ENCODE measurements at regions not wholly inside any gene's neighbourhood (a gene's known extent, or its start where the extent isn't known, plus 50 kb on each side); places are given as distances from the start of the nearest gene placed in this dataset.

DNA sequence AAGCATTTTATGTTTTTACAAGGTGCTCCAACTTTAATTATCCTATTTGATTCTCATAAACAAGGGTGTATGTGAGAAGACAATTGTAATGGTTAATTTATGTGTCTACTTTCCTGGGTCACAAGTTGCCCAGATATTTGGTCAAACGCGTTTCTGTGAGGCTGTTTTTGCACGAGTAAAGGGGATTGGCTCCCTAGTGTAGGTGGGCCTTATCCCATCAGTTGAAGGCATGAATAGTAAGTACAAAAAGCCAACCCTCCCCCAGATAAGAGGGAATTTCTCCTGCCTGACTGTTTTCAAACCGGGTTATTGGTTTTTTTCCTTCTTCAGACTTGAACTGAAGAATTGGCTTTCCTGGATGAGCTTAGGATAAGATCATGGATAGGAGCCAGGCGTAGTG, 224.0 kb upstream of the NCKAP5 start:
- H3K4me3 ChIP-seq (replicated peaks; ENCODE audit: low read depth, low read length) = no peak overlapping the region
- TF ChIP-seq, protein P1, sequence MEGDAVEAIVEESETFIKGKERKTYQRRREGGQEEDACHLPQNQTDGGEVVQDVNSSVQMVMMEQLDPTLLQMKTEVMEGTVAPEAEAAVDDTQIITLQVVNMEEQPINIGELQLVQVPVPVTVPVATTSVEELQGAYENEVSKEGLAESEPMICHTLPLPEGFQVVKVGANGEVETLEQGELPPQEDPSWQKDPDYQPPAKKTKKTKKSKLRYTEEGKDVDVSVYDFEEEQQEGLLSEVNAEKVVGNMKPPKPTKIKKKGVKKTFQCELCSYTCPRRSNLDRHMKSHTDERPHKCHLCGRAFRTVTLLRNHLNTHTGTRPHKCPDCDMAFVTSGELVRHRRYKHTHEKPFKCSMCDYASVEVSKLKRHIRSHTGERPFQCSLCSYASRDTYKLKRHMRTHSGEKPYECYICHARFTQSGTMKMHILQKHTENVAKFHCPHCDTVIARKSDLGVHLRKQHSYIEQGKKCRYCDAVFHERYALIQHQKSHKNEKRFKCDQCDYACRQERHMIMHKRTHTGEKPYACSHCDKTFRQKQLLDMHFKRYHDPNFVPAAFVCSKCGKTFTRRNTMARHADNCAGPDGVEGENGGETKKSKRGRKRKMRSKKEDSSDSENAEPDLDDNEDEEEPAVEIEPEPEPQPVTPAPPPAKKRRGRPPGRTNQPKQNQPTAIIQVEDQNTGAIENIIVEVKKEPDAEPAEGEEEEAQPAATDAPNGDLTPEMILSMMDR (IDR thresholded peaks at IDR 0.05; ENCODE audit: low read depth, low read length, missing control alignments) = no peak
- no peak for DNase-seq (ENCODE audit: extremely low read depth, low read depth)

DNA sequence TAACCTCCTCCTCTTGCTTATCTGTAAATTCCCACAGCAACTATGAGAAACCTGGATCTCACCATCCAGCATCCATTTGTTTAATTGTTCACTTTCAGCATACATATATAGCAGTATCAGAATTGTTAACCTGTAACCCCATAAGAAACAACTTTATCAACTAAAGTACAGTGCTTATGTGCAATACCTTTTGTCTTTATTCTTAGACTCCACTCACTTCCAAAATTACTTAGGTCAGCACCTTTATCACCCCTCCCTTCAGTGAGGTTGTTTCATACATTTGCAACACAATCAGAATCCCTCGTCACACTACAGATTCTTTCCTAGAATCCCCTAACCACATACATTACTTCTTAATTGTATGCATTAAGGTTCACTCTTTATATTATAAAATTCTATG, 225.9 kb upstream of the NCKAP5 start:
- DNase-seq (ENCODE audit: extremely low read depth, low read depth) = no peak
- TF ChIP-seq, protein P1 (IDR thresholded peaks at IDR 0.05; ENCODE audit: low read depth, low read length, missing control alignments) = no peak
- no peak overlapping the region for H3K4me3 ChIP-seq (replicated peaks; ENCODE audit: low read depth, low read length)

DNA sequence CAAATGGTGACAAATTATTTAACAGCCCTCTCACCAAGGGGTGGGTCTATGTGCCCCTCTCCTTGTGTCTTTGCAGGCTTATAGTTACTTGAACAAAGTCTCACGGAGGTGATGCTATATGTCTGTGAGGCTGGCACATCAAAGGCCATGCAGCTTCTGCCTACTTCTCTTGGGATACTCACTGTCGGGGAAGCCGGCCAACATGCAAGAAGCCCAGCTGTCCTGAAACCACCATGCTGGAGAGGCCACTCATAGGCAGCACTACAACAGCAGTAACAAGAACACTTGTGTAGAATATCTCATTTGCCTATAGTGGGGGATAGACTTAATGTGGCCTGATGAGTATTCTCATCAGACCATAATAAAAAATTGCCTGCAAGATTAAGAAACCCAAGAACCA, 233.7 kb upstream of the NCKAP5 start:
- H3K4me3 ChIP-seq (replicated peaks; ENCODE audit: low read depth, low read length) = no peak overlapping the region
- DNase-seq (ENCODE audit: extremely low read depth, low read depth) = no peak
- TF ChIP-seq, protein P1 (IDR thresholded peaks at IDR 0.05; ENCODE audit: low read depth, low read length, missing control alignments) = no peak

DNA sequence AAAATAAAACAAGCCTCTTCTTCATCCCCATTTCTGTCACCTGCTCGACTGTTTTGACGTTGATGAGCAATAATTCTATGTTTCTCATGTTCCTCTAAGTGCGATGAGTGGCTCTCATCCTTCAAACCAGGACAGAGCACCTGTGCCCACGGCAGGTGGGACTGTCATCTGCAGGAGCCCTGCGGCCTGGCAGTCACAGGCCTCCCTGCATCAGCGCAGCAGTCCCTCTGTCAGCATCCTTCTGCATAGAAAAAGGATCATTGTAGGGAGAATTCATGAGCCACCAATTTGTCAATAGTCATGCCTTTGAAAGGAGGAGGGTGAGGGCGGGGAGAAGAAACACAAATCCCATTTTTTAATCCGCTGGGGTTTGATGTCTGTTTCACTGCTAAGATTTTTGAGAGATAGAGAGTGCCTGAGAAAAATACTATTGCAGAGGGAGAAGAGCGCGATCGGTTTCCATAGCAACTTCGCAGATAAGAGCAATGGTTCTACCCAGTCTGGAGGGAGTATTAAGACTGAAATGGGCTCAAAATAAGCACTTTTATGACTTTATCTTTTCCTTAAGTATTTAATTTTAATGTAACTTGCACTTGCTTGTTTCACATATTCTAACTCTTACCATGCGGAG, 234.3 kb upstream of the NCKAP5 start:
- no peak for DNase-seq (ENCODE audit: extremely low read depth, low read depth)
- H3K4me3 ChIP-seq (replicated peaks; ENCODE audit: low read depth, low read length) = no peak overlapping the region

DNA sequence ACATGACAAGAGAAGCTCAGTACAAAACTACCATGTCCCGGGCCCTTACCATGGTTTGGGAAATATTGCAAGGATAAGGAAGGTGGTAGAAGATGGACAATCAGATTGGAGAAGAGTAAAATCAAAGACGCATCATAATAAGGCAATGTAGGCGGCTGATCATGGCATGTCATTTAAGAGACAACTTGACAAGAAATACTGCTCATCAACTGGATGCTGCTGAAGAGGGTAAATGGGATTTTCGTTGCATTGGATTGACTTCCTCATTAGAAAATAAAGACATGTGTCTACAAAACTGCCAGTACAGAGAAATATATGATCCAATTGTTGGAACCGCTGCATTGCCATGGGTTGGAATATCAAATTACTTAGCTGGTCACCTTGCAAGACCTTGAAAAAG, 238.3 kb upstream of the NCKAP5 start:
- TF ChIP-seq, protein P1 (IDR thresholded peaks at IDR 0.05; ENCODE audit: low read depth, low read length, missing control alignments) = no peak
- DNase-seq (ENCODE audit: extremely low read depth, low read depth) = no peak
- no peak overlapping the region for H3K4me3 ChIP-seq (replicated peaks; ENCODE audit: low read depth, low read length)

More for the DNA sequence above, 234.3 kb upstream of the NCKAP5 start:
- TF ChIP-seq, protein P1 (IDR thresholded peaks at IDR 0.05; ENCODE audit: low read depth, low read length, missing control alignments) = no peak

DNA sequence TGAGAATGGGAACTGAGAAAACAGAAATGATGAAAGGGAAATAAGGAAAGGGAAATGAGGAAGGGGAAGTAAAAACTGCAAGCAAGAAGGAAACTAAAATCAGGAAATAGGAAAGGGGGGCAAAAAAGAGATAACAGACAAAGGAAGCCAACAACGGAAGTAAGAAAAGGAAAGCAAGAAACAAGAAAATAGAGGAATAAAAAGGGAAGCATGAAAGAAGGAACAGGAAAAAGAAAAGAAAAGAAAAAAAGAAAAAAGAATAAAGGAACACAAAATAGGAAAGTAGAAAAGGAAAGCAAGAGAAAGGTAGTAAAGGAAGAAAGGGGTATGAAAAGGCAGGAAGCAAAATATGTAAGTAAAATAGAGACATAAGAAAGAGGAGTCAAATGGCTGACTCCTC, 241.2 kb upstream of the NCKAP5 start:
- TF ChIP-seq, protein P1 (IDR thresholded peaks at IDR 0.05; ENCODE audit: low read depth, low read length, missing control alignments) = no peak
- H3K4me3 ChIP-seq (replicated peaks; ENCODE audit: low read depth, low read length) = no peak overlapping the region
- no peak for DNase-seq (ENCODE audit: extremely low read depth, low read depth)

DNA sequence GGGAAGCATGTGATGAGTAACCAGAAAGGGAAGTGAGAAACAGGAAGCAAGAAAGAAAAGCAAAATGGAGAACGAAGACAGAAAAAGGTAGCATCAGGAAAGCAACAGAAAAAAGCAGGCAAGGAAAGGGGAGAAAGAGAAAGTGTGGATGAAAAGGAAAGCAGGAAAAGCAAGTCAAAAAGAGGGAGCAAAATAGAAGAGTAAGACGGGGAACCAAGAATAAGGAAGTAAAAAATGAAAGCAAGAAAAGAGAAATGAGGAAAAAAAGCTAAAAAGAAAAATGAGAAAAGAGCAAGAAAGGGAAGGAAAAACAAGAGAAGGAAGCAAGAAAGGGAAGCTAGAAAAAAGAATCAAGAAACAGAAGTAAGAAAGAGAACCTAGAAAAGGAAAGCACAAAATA, 242.3 kb upstream of the NCKAP5 start:
- TF ChIP-seq, protein P1 (IDR thresholded peaks at IDR 0.05; ENCODE audit: low read depth, low read length, missing control alignments) = no peak
- DNase-seq (ENCODE audit: extremely low read depth, low read depth) = no peak
- H3K4me3 ChIP-seq (replicated peaks; ENCODE audit: low read depth, low read length) = no peak overlapping the region

All from HFF-Myc (cell line).